Loucy (cell line): ENCODE measurements at regions not wholly inside any gene's neighbourhood (a gene's known extent, or its start where the extent isn't known, plus 50 kb on each side); places are given as distances from the start of the nearest gene placed in this dataset.
"Not testable (repeated sequence)": the region's sequence is repeated elsewhere in the genome, so short reads cannot be mapped to it uniquely, and the experiment has no call there.

ENCODE experiments used
- EZH2phosphoT487 ChIP-seq: fragments of 200-600 bp; IDR thresholded peaks from 2 replicates; pipeline ENCODE4 v1.6.1; 2018; ENCODE audit warnings: antibody characterized with exemption, mild to moderate bottlenecking, moderate library complexity, borderline replicate concordance
- TF ChIP-seq, protein P1 (sequence below): fragments of 200-600 bp; sonication (generic); conservative IDR thresholded peaks from 2 replicates; pipeline ENCODE4 v1.5.1; 2014; ENCODE audit warnings: mild to moderate bottlenecking, antibody characterized with exemption, low read length

DNA sequence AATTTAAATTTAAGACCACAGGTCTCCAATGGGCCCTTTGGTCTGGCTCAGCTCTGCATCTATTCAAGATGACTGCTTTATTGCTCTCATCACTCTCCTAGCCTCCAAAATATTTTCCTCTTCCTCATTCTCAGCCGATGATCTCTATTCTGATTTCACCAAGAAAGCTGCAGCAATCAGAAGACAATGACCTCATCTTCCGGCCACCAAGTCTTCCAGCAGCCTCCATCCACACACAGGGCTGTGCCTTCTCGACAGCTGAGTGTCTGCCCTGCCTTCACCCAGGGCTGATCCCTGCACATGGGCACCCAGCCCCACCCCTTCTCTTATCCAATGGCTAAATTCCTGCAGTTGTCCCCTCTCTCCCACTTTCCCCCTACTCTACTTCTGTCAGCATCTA, 167.1 kb upstream of the NBPF12 start:
- TF ChIP-seq, protein P1, sequence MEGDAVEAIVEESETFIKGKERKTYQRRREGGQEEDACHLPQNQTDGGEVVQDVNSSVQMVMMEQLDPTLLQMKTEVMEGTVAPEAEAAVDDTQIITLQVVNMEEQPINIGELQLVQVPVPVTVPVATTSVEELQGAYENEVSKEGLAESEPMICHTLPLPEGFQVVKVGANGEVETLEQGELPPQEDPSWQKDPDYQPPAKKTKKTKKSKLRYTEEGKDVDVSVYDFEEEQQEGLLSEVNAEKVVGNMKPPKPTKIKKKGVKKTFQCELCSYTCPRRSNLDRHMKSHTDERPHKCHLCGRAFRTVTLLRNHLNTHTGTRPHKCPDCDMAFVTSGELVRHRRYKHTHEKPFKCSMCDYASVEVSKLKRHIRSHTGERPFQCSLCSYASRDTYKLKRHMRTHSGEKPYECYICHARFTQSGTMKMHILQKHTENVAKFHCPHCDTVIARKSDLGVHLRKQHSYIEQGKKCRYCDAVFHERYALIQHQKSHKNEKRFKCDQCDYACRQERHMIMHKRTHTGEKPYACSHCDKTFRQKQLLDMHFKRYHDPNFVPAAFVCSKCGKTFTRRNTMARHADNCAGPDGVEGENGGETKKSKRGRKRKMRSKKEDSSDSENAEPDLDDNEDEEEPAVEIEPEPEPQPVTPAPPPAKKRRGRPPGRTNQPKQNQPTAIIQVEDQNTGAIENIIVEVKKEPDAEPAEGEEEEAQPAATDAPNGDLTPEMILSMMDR: not testable (repeated sequence)
- TF ChIP-seq EZH2phosphoT487: not testable (repeated sequence)
